ENCODE measurements at regions not wholly inside any gene's neighbourhood (a gene's known extent, or its start where the extent isn't known, plus 50 kb on each side); places are given as distances from the start of the nearest gene placed in this dataset.

DNA sequence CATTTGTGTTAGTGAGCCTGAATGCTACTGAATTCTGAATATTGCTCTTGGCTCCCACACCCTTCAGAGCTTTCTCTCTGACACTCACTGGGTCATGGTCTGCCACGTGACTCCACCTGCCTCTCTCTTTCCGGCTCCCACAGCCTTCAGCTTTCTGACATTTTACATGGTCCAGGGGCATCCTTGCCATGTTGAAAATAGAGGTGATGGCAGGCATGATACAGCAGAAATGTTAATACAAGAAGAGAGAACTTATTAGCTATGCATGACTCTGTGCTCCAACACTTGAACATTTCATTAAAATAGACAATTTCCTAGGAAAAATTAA lies 90.3 kb upstream of the CLDN5 start:
- no peak overlapping the region for H3K9ac ChIP-seq (ENCODE audit: insufficient read depth, low read length)
- no peak overlapping the region for H2AFZ ChIP-seq (ENCODE audit: low read length)
- no peaks in the 10 kb centered on the region for H3K9me3 ChIP-seq (ENCODE audit: control insufficient read depth, insufficient read depth, low read depth, low read length)
- TF ChIP-seq EZH2 (IDR thresholded peaks at IDR 0.05; ENCODE audit: low read length, missing control alignments) (no peak), CTCF (conservative IDR thresholded peaks at IDR 0.05 in 1 of 2, IDR thresholded peaks at IDR 0.05 in 1 of 2; ENCODE audit: low read depth in 1 of 2, low read length in 2 of 2) (no peak)
- no peak overlapping the region for H3K27ac ChIP-seq (ENCODE audit: insufficient read depth, low read length)
- H3K27me3 ChIP-seq (ENCODE audit: control insufficient read depth, insufficient read depth, low read length): peaks cover 8% of the 10 kb centered on the region
- no peaks in the 10 kb centered on the region for H3K79me2 ChIP-seq (ENCODE audit: control insufficient read depth, insufficient read depth, low read length)
- DNase-seq (ENCODE audit: low read depth in 2 of 2): no peak
- no peak overlapping the region for H3K4me3 ChIP-seq (replicated peaks in 1 of 4; ENCODE audit: control extremely low read depth in 1 of 4, insufficient read depth in 1 of 4, low read depth in 3 of 4, low read length in 4 of 4)
- no peaks in the 10 kb centered on the region for H3K4me1 ChIP-seq (ENCODE audit: control insufficient read depth, extremely low read depth, insufficient read depth, low read length)
- no peaks in the 10 kb centered on the region for H3K36me3 ChIP-seq (ENCODE audit: control insufficient read depth, insufficient read depth, low read length)
- no peaks in the 10 kb centered on the region for H4K20me1 ChIP-seq (ENCODE audit: control insufficient read depth, extremely low read depth, insufficient read depth, low read length)
- no peak overlapping the region for H3K4me2 ChIP-seq (ENCODE audit: extremely low read depth, insufficient read depth, low read length)

- Histone ChIP-seq H3K27ac (ENCODE audit: insufficient read depth, low read length) (no peak overlapping the region), H2AFZ (ENCODE audit: low read length) (no peak overlapping the region), H3K4me3 (replicated peaks in 1 of 4; ENCODE audit: control extremely low read depth in 1 of 4, insufficient read depth in 1 of 4, low read depth in 3 of 4, low read length in 4 of 4) (no peak overlapping the region), H3K4me1 (ENCODE audit: control insufficient read depth, extremely low read depth, insufficient read depth, low read length) (no peaks in the 10 kb centered on the region), H3K9me3 (ENCODE audit: control insufficient read depth, insufficient read depth, low read depth, low read length) (no peaks in the 10 kb centered on the region), H3K79me2 (ENCODE audit: control insufficient read depth, insufficient read depth, low read length) (no peaks in the 10 kb centered on the region), H3K27me3 (ENCODE audit: control insufficient read depth, insufficient read depth, low read length) (peaks cover 8% of the 10 kb centered on the region), H3K9ac (ENCODE audit: insufficient read depth, low read length) (no peak overlapping the region), H3K36me3 (ENCODE audit: control insufficient read depth, insufficient read depth, low read length) (no peaks in the 10 kb centered on the region), H4K20me1 (ENCODE audit: control insufficient read depth, extremely low read depth, insufficient read depth, low read length) (no peaks in the 10 kb centered on the region), H3K4me2 (ENCODE audit: extremely low read depth, insufficient read depth, low read length) (no peak overlapping the region)
- no peak for TF ChIP-seq CTCF (conservative IDR thresholded peaks at IDR 0.05 in 1 of 2, IDR thresholded peaks at IDR 0.05 in 1 of 2; ENCODE audit: low read depth in 1 of 2, low read length in 2 of 2)
- TF ChIP-seq EZH2 (IDR thresholded peaks at IDR 0.05; ENCODE audit: low read length, missing control alignments): no peak
- no peak for DNase-seq (ENCODE audit: low read depth in 2 of 2)
These were observed 90.8 kb upstream of the CLDN5 start for GRCh38 chr22:19615001-19615461.

DNA sequence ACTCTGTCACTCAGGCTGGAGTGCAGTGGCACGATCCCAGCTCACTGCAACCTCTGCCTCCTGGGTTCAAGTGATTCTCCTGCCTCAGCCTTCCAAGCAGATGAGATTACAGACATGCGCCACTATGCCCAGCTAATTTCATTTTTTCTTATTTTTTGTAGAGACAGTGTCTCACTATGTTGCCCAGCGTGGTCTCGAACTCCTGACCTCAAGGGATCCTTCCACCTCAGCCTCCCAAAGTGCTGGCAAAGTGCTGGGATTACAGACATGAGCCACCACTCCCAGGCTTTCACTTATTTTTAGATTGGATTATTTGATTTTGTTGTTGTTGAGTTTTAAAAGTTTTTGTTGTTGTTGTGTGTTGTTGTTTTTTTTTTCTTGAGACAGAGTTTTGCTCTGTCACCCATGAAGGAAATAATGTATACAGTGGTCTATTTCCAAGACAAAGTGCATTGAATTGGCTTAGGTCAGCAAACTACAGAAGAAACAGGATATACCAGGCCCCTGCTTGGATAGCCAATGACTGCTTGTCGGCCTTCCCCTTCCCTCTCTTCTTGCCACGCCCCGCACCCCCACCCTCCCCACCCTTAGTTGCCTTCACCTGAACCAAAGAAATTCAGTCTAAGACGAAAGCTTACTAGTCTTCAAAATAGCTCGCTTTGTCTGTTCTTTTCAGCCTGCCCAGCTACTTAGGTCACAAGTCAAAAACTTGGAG lies 91.8 kb upstream of the CLDN5 start:
- Histone ChIP-seq H3K9me3 (ENCODE audit: control insufficient read depth, insufficient read depth, low read depth, low read length) (no peaks in the 10 kb centered on the region), H2AFZ (ENCODE audit: low read length) (no peak overlapping the region), H3K36me3 (ENCODE audit: control insufficient read depth, insufficient read depth, low read length) (no peaks in the 10 kb centered on the region), H3K9ac (ENCODE audit: insufficient read depth, low read length) (no peak overlapping the region), H4K20me1 (ENCODE audit: control insufficient read depth, extremely low read depth, insufficient read depth, low read length) (no peaks in the 10 kb centered on the region), H3K4me2 (ENCODE audit: extremely low read depth, insufficient read depth, low read length) (no peak overlapping the region), H3K4me1 (ENCODE audit: control insufficient read depth, extremely low read depth, insufficient read depth, low read length) (no peaks in the 10 kb centered on the region), H3K4me3 (replicated peaks in 1 of 4; ENCODE audit: control extremely low read depth in 1 of 4, insufficient read depth in 1 of 4, low read depth in 3 of 4, low read length in 4 of 4) (no peak overlapping the region), H3K27me3 (ENCODE audit: control insufficient read depth, insufficient read depth, low read length) (peaks cover 12% of the 10 kb centered on the region), H3K79me2 (ENCODE audit: control insufficient read depth, insufficient read depth, low read length) (no peaks in the 10 kb centered on the region), H3K27ac (ENCODE audit: insufficient read depth, low read length) (no peak overlapping the region)
- TF ChIP-seq EZH2 (IDR thresholded peaks at IDR 0.05; ENCODE audit: low read length, missing control alignments): no peak
- TF ChIP-seq CTCF (conservative IDR thresholded peaks at IDR 0.05 in 1 of 2, IDR thresholded peaks at IDR 0.05 in 1 of 2; ENCODE audit: low read depth in 1 of 2, low read length in 2 of 2): no peak
- DNase-seq (ENCODE audit: low read depth in 2 of 2): no peak

All from fibroblast of lung (primary cell).